ENCODE measurements at regions not wholly inside any gene's neighbourhood (a gene's known extent, or its start where the extent isn't known, plus 50 kb on each side); places are given as distances from the start of the nearest gene placed in this dataset.

DNA sequence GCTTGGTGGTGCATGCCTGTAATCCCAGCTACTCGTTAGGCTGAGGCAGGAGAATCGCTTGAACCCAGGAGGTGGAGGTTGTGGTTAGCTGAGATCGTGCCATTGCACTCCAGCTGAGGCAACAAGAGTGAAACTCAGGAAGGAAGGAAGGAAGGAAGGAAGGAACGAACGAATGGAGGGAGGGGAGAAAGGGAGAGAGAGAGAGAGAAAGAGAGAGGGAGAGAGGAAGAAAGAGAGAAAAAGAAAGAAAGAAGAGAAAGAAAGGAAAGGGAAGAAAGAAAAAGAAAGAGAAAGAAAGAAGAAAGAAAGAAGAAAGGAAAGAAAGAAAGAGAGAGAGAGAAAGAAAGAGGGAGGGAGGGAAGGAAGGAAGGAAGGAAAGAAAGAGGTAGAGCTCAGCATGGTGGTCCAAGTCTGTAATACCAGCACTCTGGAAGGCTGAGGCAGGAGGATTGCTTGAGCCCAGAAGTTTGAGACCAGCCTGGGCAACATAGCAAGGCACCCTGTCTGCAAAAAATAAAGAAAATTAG is 81.9 kb downstream of the P2RY1 start:
- Histone ChIP-seq H3K36me3 (ENCODE audit: control insufficient read depth, insufficient read depth, low read length) (no peaks in the 10 kb centered on the region), H3K9me3 (ENCODE audit: control insufficient read depth, insufficient read depth, low read depth, low read length) (no peaks in the 10 kb centered on the region), H3K27me3 (ENCODE audit: control insufficient read depth, insufficient read depth, low read length) (no peaks in the 10 kb centered on the region), H3K27ac (ENCODE audit: low read depth, low read length) (no peak overlapping the region), H3K4me1 (ENCODE audit: control insufficient read depth, insufficient read depth, low read length) (no peaks in the 10 kb centered on the region), H3K4me3 (ENCODE audit: low read depth, low read length) (no peak overlapping the region), H3K9ac (ENCODE audit: low read length) (no peak overlapping the region)

DNA sequence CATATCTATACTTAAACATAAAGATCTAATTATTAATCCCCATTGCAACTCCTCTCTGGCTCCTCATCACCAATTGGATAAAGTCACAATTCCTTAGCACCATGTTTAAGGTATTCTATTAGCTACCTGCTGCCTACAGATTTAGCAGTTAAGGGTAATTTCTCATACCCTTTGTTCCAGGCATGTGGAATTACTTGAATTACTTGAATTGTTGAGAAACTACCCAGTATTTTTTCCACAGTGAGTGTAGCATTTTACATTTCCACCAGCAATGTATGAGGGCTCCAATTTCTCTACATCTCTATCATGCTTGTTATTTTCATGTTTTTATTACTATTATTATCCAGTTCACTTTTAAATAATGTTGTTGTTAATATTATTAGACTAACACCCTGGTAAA is 86.4 kb downstream of the P2RY1 start:
- Histone ChIP-seq H3K36me3 (ENCODE audit: control insufficient read depth, insufficient read depth, low read length) (no peaks in the 10 kb centered on the region), H3K4me1 (ENCODE audit: control insufficient read depth, insufficient read depth, low read length) (no peaks in the 10 kb centered on the region), H3K9ac (ENCODE audit: low read length) (no peak overlapping the region), H3K27me3 (ENCODE audit: control insufficient read depth, insufficient read depth, low read length) (no peaks in the 10 kb centered on the region), H3K4me3 (ENCODE audit: low read depth, low read length) (no peak overlapping the region), H3K27ac (ENCODE audit: low read depth, low read length) (no peak overlapping the region), H3K9me3 (ENCODE audit: control insufficient read depth, insufficient read depth, low read depth, low read length) (no peaks in the 10 kb centered on the region)

GRCh38 chr3:152922554-152922953 is 87.6 kb downstream of the P2RY1 start:
- H3K36me3 ChIP-seq (ENCODE audit: control insufficient read depth, insufficient read depth, low read length): no peaks in the 10 kb centered on the region
- H3K4me1 ChIP-seq (ENCODE audit: control insufficient read depth, insufficient read depth, low read length): no peaks in the 10 kb centered on the region
- H3K9ac ChIP-seq (ENCODE audit: low read length): no peak overlapping the region

DNA sequence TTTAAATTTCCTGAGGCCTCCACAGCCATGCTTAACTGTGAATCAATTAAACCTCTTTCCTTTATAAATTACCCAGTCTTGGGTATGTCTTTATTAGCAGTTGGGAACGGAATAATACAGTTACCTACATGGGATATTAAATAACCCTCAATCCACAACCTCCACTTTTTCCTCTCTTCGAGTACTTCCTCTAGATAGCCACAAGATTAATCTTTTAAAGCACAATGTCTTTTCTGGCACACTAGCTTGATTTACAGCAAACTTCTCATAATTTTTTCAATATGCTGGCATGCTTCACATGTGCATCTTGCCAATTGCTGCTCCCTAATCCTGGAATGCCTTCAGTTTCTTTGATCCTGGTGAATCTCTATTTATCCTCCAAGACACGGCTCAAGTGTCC is 92.2 kb downstream of the P2RY1 start:
- Histone ChIP-seq H3K36me3 (ENCODE audit: control insufficient read depth, insufficient read depth, low read length) (no peaks in the 10 kb centered on the region), H3K4me1 (ENCODE audit: control insufficient read depth, insufficient read depth, low read length) (no peaks in the 10 kb centered on the region), H3K9me3 (ENCODE audit: control insufficient read depth, insufficient read depth, low read depth, low read length) (no peaks in the 10 kb centered on the region), H3K27me3 (ENCODE audit: control insufficient read depth, insufficient read depth, low read length) (no peaks in the 10 kb centered on the region), H3K4me3 (ENCODE audit: low read depth, low read length) (no peak overlapping the region), H3K9ac (ENCODE audit: low read length) (no peak overlapping the region), H3K27ac (ENCODE audit: low read depth, low read length) (no peak overlapping the region)

More at GRCh38 chr3:152922554-152922953, 87.6 kb downstream of the P2RY1 start:
- Histone ChIP-seq H3K27me3 (ENCODE audit: control insufficient read depth, insufficient read depth, low read length) (no peaks in the 10 kb centered on the region), H3K4me3 (ENCODE audit: low read depth, low read length) (no peak overlapping the region), H3K9me3 (ENCODE audit: control insufficient read depth, insufficient read depth, low read depth, low read length) (no peaks in the 10 kb centered on the region), H3K27ac (ENCODE audit: low read depth, low read length) (no peak overlapping the region)

- no peaks in the 10 kb centered on the region for H3K4me1 ChIP-seq (ENCODE audit: control insufficient read depth, insufficient read depth, low read length)
- H3K9me3 ChIP-seq (ENCODE audit: control insufficient read depth, insufficient read depth, low read depth, low read length): no peaks in the 10 kb centered on the region
- no peaks in the 10 kb centered on the region for H3K36me3 ChIP-seq (ENCODE audit: control insufficient read depth, insufficient read depth, low read length)
- H3K27me3 ChIP-seq (ENCODE audit: control insufficient read depth, insufficient read depth, low read length): no peaks in the 10 kb centered on the region
- H3K4me3 ChIP-seq (ENCODE audit: low read depth, low read length): no peak overlapping the region
- H3K27ac ChIP-seq (ENCODE audit: low read depth, low read length): no peak overlapping the region
- no peak overlapping the region for H3K9ac ChIP-seq (ENCODE audit: low read length)
Measured at GRCh38 chr3:152930516-152930915, 95.6 kb downstream of the P2RY1 start.

- no peaks in the 10 kb centered on the region for H3K4me1 ChIP-seq (ENCODE audit: control insufficient read depth, insufficient read depth, low read length)
- H3K9ac ChIP-seq (ENCODE audit: low read length): no peak overlapping the region
- H3K4me3 ChIP-seq (ENCODE audit: low read depth, low read length): no peak overlapping the region
Measured at GRCh38 chr3:152937234-152937633, 102.3 kb downstream of the P2RY1 start.

DNA sequence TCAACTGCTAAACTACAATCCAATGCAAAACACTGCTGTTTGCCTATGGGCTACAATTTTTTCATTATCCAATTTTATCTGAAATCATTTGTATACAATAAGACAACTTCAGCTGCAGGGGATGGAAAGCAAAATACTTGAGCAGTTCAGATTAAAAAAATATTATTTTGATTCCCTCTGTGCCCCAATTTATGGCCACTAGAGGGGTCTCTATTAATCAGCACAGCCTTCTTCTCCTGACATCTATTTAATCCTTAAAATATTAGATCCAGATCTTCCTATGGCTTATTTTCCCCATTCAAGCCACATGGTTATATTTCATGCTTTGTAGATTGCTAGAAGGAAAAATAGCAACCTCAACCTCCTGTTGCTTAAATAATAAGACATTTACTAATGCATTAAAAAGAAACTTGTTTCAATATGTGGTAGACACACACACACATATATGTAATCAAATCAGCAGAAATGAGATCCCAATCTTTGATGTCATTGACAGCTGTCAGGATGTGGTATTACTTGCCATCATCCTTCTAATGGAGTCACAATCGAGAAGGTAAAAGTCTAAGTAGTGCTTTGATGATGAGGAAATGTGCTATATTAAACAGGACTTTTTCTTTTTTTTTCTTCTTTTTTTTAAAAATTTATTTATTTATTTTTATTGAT is 104.2 kb downstream of the P2RY1 start:
- H3K27ac ChIP-seq (ENCODE audit: low read depth, low read length): no peak overlapping the region
- H3K9me3 ChIP-seq (ENCODE audit: control insufficient read depth, insufficient read depth, low read depth, low read length): no peaks in the 10 kb centered on the region
- H3K27me3 ChIP-seq (ENCODE audit: control insufficient read depth, insufficient read depth, low read length): no peaks in the 10 kb centered on the region
- H3K4me3 ChIP-seq (ENCODE audit: low read depth, low read length): no peak overlapping the region
- H3K36me3 ChIP-seq (ENCODE audit: control insufficient read depth, insufficient read depth, low read length): no peaks in the 10 kb centered on the region
- H3K4me1 ChIP-seq (ENCODE audit: control insufficient read depth, insufficient read depth, low read length): peaks cover 5% of the 10 kb centered on the region; the same call in 1 of the 2 replicates
- H3K9ac ChIP-seq (ENCODE audit: low read length): no peak overlapping the region

More at GRCh38 chr3:152937234-152937633, 102.3 kb downstream of the P2RY1 start:
- Histone ChIP-seq H3K27me3 (ENCODE audit: control insufficient read depth, insufficient read depth, low read length) (no peaks in the 10 kb centered on the region), H3K9me3 (ENCODE audit: control insufficient read depth, insufficient read depth, low read depth, low read length) (no peaks in the 10 kb centered on the region), H3K36me3 (ENCODE audit: control insufficient read depth, insufficient read depth, low read length) (no peaks in the 10 kb centered on the region), H3K27ac (ENCODE audit: low read depth, low read length) (no peak overlapping the region)

DNA sequence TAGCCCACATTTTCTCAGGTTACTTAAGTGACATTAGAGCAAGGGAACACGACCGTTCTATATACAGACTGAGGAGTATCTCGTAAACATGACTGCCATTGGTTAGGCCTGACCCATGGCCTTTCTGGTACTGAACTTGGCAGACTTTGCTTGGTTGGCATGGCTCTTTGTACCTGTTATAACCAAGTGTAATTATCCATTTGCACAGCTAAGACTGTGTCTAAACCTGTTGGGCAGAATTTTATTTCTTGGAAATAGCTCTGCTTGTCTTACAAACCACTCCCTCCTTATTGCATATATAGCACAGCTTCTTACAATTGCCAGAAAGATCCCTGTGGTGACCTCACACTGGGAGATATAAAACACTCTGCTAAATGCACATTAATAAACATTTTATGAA is 106.9 kb downstream of the P2RY1 start:
- Histone ChIP-seq H3K27me3 (ENCODE audit: control insufficient read depth, insufficient read depth, low read length) (no peaks in the 10 kb centered on the region), H3K27ac (ENCODE audit: low read depth, low read length) (no peak overlapping the region), H3K4me3 (ENCODE audit: low read depth, low read length) (no peak overlapping the region), H3K9ac (ENCODE audit: low read length) (no peak overlapping the region), H3K4me1 (ENCODE audit: control insufficient read depth, insufficient read depth, low read length) (peaks cover 14% of the 10 kb centered on the region; the same call in 1 of the 2 replicates), H3K9me3 (ENCODE audit: control insufficient read depth, insufficient read depth, low read depth, low read length) (no peaks in the 10 kb centered on the region), H3K36me3 (ENCODE audit: control insufficient read depth, insufficient read depth, low read length) (no peaks in the 10 kb centered on the region)

- Histone ChIP-seq H3K27ac (ENCODE audit: low read depth, low read length) (no peak overlapping the region), H3K36me3 (ENCODE audit: control insufficient read depth, insufficient read depth, low read length) (no peaks in the 10 kb centered on the region), H3K9me3 (ENCODE audit: control insufficient read depth, insufficient read depth, low read depth, low read length) (no peaks in the 10 kb centered on the region), H3K27me3 (ENCODE audit: control insufficient read depth, insufficient read depth, low read length) (no peaks in the 10 kb centered on the region), H3K9ac (ENCODE audit: low read length) (no peak overlapping the region), H3K4me3 (ENCODE audit: low read depth, low read length) (no peak overlapping the region), H3K4me1 (ENCODE audit: control insufficient read depth, insufficient read depth, low read length) (peaks cover 14% of the 10 kb centered on the region; the same call in 1 of the 2 replicates)
Measured at GRCh38 chr3:152942366-152942765, 107.4 kb downstream of the P2RY1 start.

GRCh38 chr3:152943645-152944044 is 108.7 kb downstream of the P2RY1 start:
- Histone ChIP-seq H3K36me3 (ENCODE audit: control insufficient read depth, insufficient read depth, low read length) (no peaks in the 10 kb centered on the region), H3K27me3 (ENCODE audit: control insufficient read depth, insufficient read depth, low read length) (no peaks in the 10 kb centered on the region), H3K9ac (ENCODE audit: low read length) (no peak overlapping the region), H3K9me3 (ENCODE audit: control insufficient read depth, insufficient read depth, low read depth, low read length) (no peaks in the 10 kb centered on the region), H3K4me3 (ENCODE audit: low read depth, low read length) (no peak overlapping the region), H3K27ac (ENCODE audit: low read depth, low read length) (no peak overlapping the region), H3K4me1 (ENCODE audit: control insufficient read depth, insufficient read depth, low read length) (peaks cover 14% of the 10 kb centered on the region; the same call in 1 of the 2 replicates)

DNA sequence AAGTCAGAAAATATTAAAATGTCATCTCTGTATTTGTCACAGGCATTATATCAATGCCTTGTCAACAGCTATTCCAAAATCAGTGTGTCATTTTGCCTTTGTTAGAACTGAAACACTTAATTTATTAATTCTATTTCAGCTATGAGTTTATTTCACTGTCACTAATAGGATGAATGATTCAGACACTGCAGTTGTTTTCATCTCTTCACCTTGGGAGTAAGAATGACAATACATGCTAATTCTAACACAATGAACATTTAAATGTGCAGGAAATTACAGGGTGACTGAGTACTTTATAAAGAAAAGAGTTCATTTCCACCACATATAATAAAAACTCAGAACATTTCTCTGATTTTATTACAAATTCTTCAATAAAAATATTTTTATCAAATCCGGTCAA is 109.7 kb downstream of the P2RY1 start:
- Histone ChIP-seq H3K4me3 (ENCODE audit: low read depth, low read length) (no peak overlapping the region), H3K9ac (ENCODE audit: low read length) (no peak overlapping the region), H3K27ac (ENCODE audit: low read depth, low read length) (no peak overlapping the region), H3K9me3 (ENCODE audit: control insufficient read depth, insufficient read depth, low read depth, low read length) (no peaks in the 10 kb centered on the region), H3K4me1 (ENCODE audit: control insufficient read depth, insufficient read depth, low read length) (peaks cover 14% of the 10 kb centered on the region; the same call in 1 of the 2 replicates), H3K36me3 (ENCODE audit: control insufficient read depth, insufficient read depth, low read length) (no peaks in the 10 kb centered on the region), H3K27me3 (ENCODE audit: control insufficient read depth, insufficient read depth, low read length) (no peaks in the 10 kb centered on the region)
